GM10248 (cell line): ENCODE measurements at regions not wholly inside any gene's neighbourhood (a gene's known extent, or its start where the extent isn't known, plus 50 kb on each side); places are given as distances from the start of the nearest gene placed in this dataset.

Experiments
- CTCF ChIA-PET: fragments of 300-600 bp; sonication (Branson Sonifier 250); formaldehyde crosslinking; extraction: SDS; loops from one replicate; lab custom pipeline; 2021; ENCODE audit warnings: antibody characterized with exemption; lab: Yijun Ruan, JAX
- POLR2A ChIA-PET: fragments of 350-650 bp; sonication (Branson Sonifier 250); formaldehyde crosslinking; extraction: SDS; loops from one replicate; lab custom pipeline; 2020; ENCODE audit warnings: antibody characterized with exemption; lab: Yijun Ruan, JAX
- DNase-seq: peaks from one replicate; pipeline ENCODE4 v3.0.0; 2012; ENCODE audit errors: extremely low spot score
- CTCF ChIP-seq: IDR thresholded peaks from 2 replicates; pipeline ENCODE4 v1.5.1; 2012; ENCODE audit warnings: mild to moderate bottlenecking, low read depth; ENCODE audit errors: extremely low read depth, missing control alignments, control extremely low read depth

GRCh38 chr11:57871231-57871630 lies 109.6 kb downstream of the CTNND1 start:
- POLR2A ChIA-PET = no interaction called here
- no peak for TF ChIP-seq CTCF

GRCh38 chr11:57873196-57873911 lies 111.8 kb downstream of the CTNND1 start:
- DNase-seq = no peak
- POLR2A ChIA-PET = no interaction called here
- CTCF ChIA-PET = no interaction called here
- TF ChIP-seq CTCF = no peak

More at GRCh38 chr11:57871231-57871630, 109.6 kb downstream of the CTNND1 start:
- DNase-seq = no peak
- CTCF ChIA-PET = no interaction called here

- POLR2A ChIA-PET = no interaction called here
- TF ChIP-seq CTCF = no peak
- CTCF ChIA-PET = interaction anchor here (1.1 kb wide), 1 partner anchor 11 kb away, joined by 5 read pairs; no protein-coding TSS in a partner anchor
- DNase-seq = no peak
Observed at GRCh38 chr11:57874981-57875380, 113.4 kb downstream of the CTNND1 start.

- CTCF ChIA-PET = no interaction called here
- no peak for DNase-seq
- POLR2A ChIA-PET = no interaction called here
- TF ChIP-seq CTCF = no peak
Observed at GRCh38 chr11:57881647-57882046, 120.0 kb downstream of the CTNND1 start.

- DNase-seq = no peak
- CTCF ChIA-PET = no interaction called here
- no peak for TF ChIP-seq CTCF
- POLR2A ChIA-PET = no interaction called here
Observed at GRCh38 chr11:57883630-57884029, 122.0 kb downstream of the CTNND1 start.

- POLR2A ChIA-PET = no interaction called here
- CTCF ChIA-PET = interaction anchor here (1.1 kb wide), 1 partner anchor 11 kb away, joined by 5 read pairs; no protein-coding TSS in a partner anchor
- TF ChIP-seq CTCF = no peak
- no peak for DNase-seq
Observed at GRCh38 chr11:57885298-57886050, 123.9 kb downstream of the CTNND1 start.
